CD14-positive monocyte (primary cell): ENCODE measurements at regions not wholly inside any gene's neighbourhood (a gene's known extent, or its start where the extent isn't known, plus 50 kb on each side); places are given as distances from the start of the nearest gene placed in this dataset.

Experiments
- DNase-seq, 3 donors: peaks; one replicate each; pipeline ENCODE4 v3.0.0-alpha.2; 2011 to 2022
- H2AFZ ChIP-seq: 2 replicates; pipeline ENCODE4 v1.6.0; 2012; ENCODE audit warnings: mild to moderate bottlenecking, low read depth, low read length, inconsistent platforms; ENCODE audit not compliant: insufficient read depth, poor library complexity, severe bottlenecking
- H3K27ac ChIP-seq, 2 donors: 1 replicate in 1 of 2; 2 replicates in 1 of 2; pipeline ENCODE4 v1.5.1; 2012 to 2013; ENCODE audit warnings: low read length in 2 of 2, control low read depth in 1 of 2, inconsistent platforms in 1 of 2, low read depth in 1 of 2, mild to moderate bottlenecking in 1 of 2
- H3K27me3 ChIP-seq, 2 donors: one replicate each; pipeline versions ENCODE4 v1.6.0 to v1.6.1; 2011 to 2013; ENCODE audit warnings: low read length in 2 of 2; ENCODE audit not compliant: control insufficient read depth in 2 of 2, insufficient read depth in 2 of 2
- H3K36me3 ChIP-seq, 2 donors: replicated peaks in 1 of 2; 1 replicate in 1 of 2; 2 replicates in 1 of 2; pipeline versions ENCODE4 v1.5.1 to v1.6.1; 2012 to 2013; ENCODE audit warnings: low read length in 2 of 2, control low read depth in 1 of 2, inconsistent platforms in 1 of 2, mild to moderate bottlenecking in 1 of 2; ENCODE audit not compliant: insufficient read depth in 2 of 2, control insufficient read depth in 1 of 2
- H3K4me1 ChIP-seq, 2 donors: 1 replicate in 1 of 2; 2 replicates in 1 of 2; pipeline versions ENCODE4 v1.5.1 to v1.6.1; 2012 to 2013; ENCODE audit warnings: low read length in 2 of 2, control low read depth in 1 of 2, inconsistent platforms in 1 of 2, mild to moderate bottlenecking in 1 of 2, moderate library complexity in 1 of 2; ENCODE audit not compliant: insufficient read depth in 2 of 2, control insufficient read depth in 1 of 2
- H3K4me2 ChIP-seq: replicated peaks from 2 replicates; pipeline ENCODE3; 2012; ENCODE audit warnings: low read length, moderate library complexity, mild to moderate bottlenecking; ENCODE audit not compliant: poor library complexity, severe bottlenecking; ENCODE audit errors: extremely low read depth
- H3K4me3 ChIP-seq, 3 experiments: fragments of 200-600 bp in 1 of 3; sonication (generic) in 1 of 3; replicated peaks in 1 of 3; 1 replicate in 2 of 3; 2 replicates in 1 of 3; pipeline ENCODE4 v1.5.1; 2011 to 2013; ENCODE audit warnings: low read length in 3 of 3, mild to moderate bottlenecking in 3 of 3, control low read depth in 2 of 3, low read depth in 2 of 3, inconsistent platforms in 1 of 3, moderate library complexity in 1 of 3
- H3K79me2 ChIP-seq: 2 replicates; pipeline ENCODE4 v1.6.0; 2012; ENCODE audit warnings: mild to moderate bottlenecking, control low read depth, inconsistent platforms, low read length, moderate library complexity; ENCODE audit not compliant: insufficient read depth
- H3K9ac ChIP-seq: 2 replicates; pipeline ENCODE4 v1.6.0; 2017; ENCODE audit warnings: low read length, mild to moderate bottlenecking; ENCODE audit not compliant: insufficient read depth, poor library complexity, severe bottlenecking
- H3K9me3 ChIP-seq, 2 donors: replicated peaks in 1 of 2; 1 replicate in 1 of 2; 2 replicates in 1 of 2; pipeline versions ENCODE4 v1.5.1 to v1.6.1; 2012 to 2013; ENCODE audit warnings: low read length in 2 of 2, control low read depth in 1 of 2; ENCODE audit not compliant: control insufficient read depth in 1 of 2, insufficient read depth in 1 of 2
- H4K20me1 ChIP-seq: 2 replicates; pipeline ENCODE4 v1.6.0; 2012; ENCODE audit warnings: mild to moderate bottlenecking, low read length, control low read depth, moderate library complexity; ENCODE audit not compliant: insufficient read depth
- H3K27ac Mint-ChIP-seq, 7 donors: one replicate each; pipeline ENCODE4 v1.8.0; 2020; ENCODE audit warnings: mild to moderate bottlenecking in 7 of 7, mixed read lengths in 7 of 7, moderate library complexity in 6 of 7, inconsistent platforms in 2 of 7
- H3K27me3 Mint-ChIP-seq, 3 donors: one replicate each; pipeline ENCODE4 v1.8.0; 2021 to 2022; ENCODE audit warnings: low read depth in 3 of 3, mild to moderate bottlenecking in 3 of 3, mixed read lengths in 3 of 3, moderate library complexity in 3 of 3, inconsistent platforms in 1 of 3
- H3K36me3 Mint-ChIP-seq, 2 donors: one replicate each; pipeline ENCODE4 v1.8.0; 2020; ENCODE audit warnings: mixed read lengths in 2 of 2, inconsistent platforms in 1 of 2, mild to moderate bottlenecking in 1 of 2
- H3K4me1 Mint-ChIP-seq: one replicate; pipeline ENCODE4 v1.8.0; 2020; ENCODE audit warnings: mild to moderate bottlenecking, mixed read lengths
- H3K4me3 Mint-ChIP-seq, 2 donors: one replicate each; pipeline ENCODE4 v1.8.0; 2020; ENCODE audit warnings: mild to moderate bottlenecking in 2 of 2, mixed read lengths in 2 of 2, moderate library complexity in 1 of 2
- H3K9me3 Mint-ChIP-seq, 7 donors: one replicate each; pipeline ENCODE4 v1.8.0; 2020 to 2022; ENCODE audit warnings: mixed read lengths in 7 of 7, mild to moderate bottlenecking in 6 of 7, moderate library complexity in 6 of 7, inconsistent platforms in 2 of 7
- WGBS: methylation state at CpG from one replicate; pipeline ENCODE4 v1.1.5; 2013; ENCODE audit warnings: missing lambda C conversion rate; ENCODE audit not compliant: insufficient coverage; 5-methylcytosine and 5-hydroxymethylcytosine counted together
- intact Hi-C, 2 donors: fragments of 100-400 bp; cut with micrococcal nuclease; formaldehyde crosslinking; loops; one replicate each; pipeline versions ENCODE4 v1.15.0 to v1.15.1; 2023
- TF ChIP-seq, protein P1 (sequence below): fragments of 200-600 bp; IDR thresholded peaks from one replicate; pipeline ENCODE4 v1.8.0; 2022; ENCODE audit warnings: antibody characterized with exemption, mild to moderate bottlenecking

DNA sequence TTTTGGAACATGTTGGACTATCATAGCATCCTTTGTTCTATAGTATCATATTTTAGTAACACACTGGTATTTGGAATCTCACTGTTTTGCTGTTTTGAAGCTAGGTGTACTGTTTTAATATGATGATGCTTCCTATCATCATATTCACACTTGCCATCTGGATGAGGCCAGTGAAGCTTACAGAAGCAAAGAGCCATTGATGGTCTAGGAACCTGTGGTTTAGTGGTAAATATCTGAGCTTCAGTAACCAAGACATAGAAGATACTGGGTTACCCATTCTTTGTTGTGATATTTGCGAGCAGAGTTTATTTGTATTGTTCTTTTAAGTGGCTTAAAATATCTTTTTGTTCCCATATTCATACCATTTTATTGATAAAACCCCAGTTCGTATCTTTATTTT lies 304.1 kb downstream of the SATB1 start:
- TF ChIP-seq, protein P1, sequence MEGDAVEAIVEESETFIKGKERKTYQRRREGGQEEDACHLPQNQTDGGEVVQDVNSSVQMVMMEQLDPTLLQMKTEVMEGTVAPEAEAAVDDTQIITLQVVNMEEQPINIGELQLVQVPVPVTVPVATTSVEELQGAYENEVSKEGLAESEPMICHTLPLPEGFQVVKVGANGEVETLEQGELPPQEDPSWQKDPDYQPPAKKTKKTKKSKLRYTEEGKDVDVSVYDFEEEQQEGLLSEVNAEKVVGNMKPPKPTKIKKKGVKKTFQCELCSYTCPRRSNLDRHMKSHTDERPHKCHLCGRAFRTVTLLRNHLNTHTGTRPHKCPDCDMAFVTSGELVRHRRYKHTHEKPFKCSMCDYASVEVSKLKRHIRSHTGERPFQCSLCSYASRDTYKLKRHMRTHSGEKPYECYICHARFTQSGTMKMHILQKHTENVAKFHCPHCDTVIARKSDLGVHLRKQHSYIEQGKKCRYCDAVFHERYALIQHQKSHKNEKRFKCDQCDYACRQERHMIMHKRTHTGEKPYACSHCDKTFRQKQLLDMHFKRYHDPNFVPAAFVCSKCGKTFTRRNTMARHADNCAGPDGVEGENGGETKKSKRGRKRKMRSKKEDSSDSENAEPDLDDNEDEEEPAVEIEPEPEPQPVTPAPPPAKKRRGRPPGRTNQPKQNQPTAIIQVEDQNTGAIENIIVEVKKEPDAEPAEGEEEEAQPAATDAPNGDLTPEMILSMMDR = no peak
- Histone ChIP-seq H3K36me3 (no peaks in the 10 kb centered on the region), H3K9me3 (no peaks in the 10 kb centered on the region), H3K79me2 (no peaks in the 10 kb centered on the region), H3K27ac (no peak overlapping the region), H3K4me3 (no peak overlapping the region), H2AFZ (no peak overlapping the region), H3K27me3 (no peaks in the 10 kb centered on the region), H3K4me1 (no peaks in the 10 kb centered on the region), H4K20me1 (no peaks in the 10 kb centered on the region), H3K4me2 (no peak overlapping the region), H3K9ac (no peak overlapping the region)
- intact Hi-C loops = no loop called here
- Mint-ChIP-seq H3K27me3 (no peaks in the 10 kb centered on the region), H3K9me3 (peaks cover 0 to 5% (median 0%) of the 10 kb centered on the region in 7 donors), H3K27ac (no peak overlapping the region), H3K4me3 (no peak overlapping the region), H3K4me1 (no peaks in the 10 kb centered on the region), H3K36me3 (no peaks in the 10 kb centered on the region)
- no peak for DNase-seq
- no CpG with 5 or more reads among the region's 2 CpGs for WGBS

GRCh38 chr3:18119866-18120265 lies 305.3 kb downstream of the SATB1 start:
- Histone ChIP-seq H3K4me3 (no peak overlapping the region), H3K9ac (no peak overlapping the region), H3K4me2 (no peak overlapping the region), H3K27ac (no peak overlapping the region), H4K20me1 (no peaks in the 10 kb centered on the region), H3K36me3 (no peaks in the 10 kb centered on the region), H3K9me3 (no peaks in the 10 kb centered on the region), H3K4me1 (no peaks in the 10 kb centered on the region), H3K27me3 (no peaks in the 10 kb centered on the region), H3K79me2 (no peaks in the 10 kb centered on the region), H2AFZ (no peak overlapping the region)
- Mint-ChIP-seq H3K27ac (no peak overlapping the region), H3K27me3 (no peaks in the 10 kb centered on the region), H3K36me3 (no peaks in the 10 kb centered on the region), H3K4me3 (no peak overlapping the region), H3K4me1 (peaks cover 2% of the 10 kb centered on the region), H3K9me3 (peaks cover 0 to 5% (median 0%) of the 10 kb centered on the region in 7 donors)
- TF ChIP-seq, protein P1 = no peak
- DNase-seq = no peak
- 94% methylated on average over 3 of the region's 5 CpGs for WGBS
- intact Hi-C loops = no loop called here
